ENCODE measurements at regions not wholly inside any gene's neighbourhood (a gene's known extent, or its start where the extent isn't known, plus 50 kb on each side); places are given as distances from the start of the nearest gene placed in this dataset.

DNA sequence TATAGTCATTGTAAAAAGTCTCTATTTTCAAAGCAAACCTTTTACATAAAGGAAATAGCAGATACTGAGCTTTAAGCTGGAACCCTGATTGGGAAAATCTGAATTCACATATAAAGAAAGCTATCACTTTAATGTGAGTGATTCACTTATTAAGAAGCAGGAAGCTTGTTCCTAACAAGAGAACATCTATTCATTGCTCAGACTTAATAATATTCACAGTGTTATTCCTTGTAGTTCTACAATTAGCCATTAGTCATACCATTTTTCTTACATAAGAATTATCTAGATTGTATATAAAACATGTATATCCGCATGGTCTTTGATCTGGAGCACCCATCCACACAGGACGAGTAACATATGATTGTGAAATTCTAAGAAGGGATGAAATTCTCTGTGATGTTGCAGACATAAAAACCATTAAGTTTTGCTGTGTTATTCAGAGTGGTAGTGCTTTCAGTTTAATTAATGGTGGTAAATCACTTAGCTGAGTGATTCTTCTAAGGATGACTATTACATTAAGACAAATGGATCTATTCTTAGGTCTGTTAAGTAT lies 71.1 kb upstream of the FOXQ1 start:
- H3K4me1 ChIP-seq (ENCODE audit: insufficient read depth), result no peaks in the 10 kb centered on the region
- TF ChIP-seq, protein P1, sequence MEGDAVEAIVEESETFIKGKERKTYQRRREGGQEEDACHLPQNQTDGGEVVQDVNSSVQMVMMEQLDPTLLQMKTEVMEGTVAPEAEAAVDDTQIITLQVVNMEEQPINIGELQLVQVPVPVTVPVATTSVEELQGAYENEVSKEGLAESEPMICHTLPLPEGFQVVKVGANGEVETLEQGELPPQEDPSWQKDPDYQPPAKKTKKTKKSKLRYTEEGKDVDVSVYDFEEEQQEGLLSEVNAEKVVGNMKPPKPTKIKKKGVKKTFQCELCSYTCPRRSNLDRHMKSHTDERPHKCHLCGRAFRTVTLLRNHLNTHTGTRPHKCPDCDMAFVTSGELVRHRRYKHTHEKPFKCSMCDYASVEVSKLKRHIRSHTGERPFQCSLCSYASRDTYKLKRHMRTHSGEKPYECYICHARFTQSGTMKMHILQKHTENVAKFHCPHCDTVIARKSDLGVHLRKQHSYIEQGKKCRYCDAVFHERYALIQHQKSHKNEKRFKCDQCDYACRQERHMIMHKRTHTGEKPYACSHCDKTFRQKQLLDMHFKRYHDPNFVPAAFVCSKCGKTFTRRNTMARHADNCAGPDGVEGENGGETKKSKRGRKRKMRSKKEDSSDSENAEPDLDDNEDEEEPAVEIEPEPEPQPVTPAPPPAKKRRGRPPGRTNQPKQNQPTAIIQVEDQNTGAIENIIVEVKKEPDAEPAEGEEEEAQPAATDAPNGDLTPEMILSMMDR (IDR thresholded peaks at IDR 0.05), result no peak
- TF ChIP-seq EP300 (IDR thresholded peaks at IDR 0.05), result no peak
- no peak for TF ChIP-seq POLR2A (IDR thresholded peaks at IDR 0.05)
- WGBS, 3 donors, result 64 to 79% (median 65%) methylated on average over 2 of the region's 2 CpGs
- no peaks in the 10 kb centered on the region for H3K27me3 ChIP-seq
- no peak overlapping the region for H3K4me3 ChIP-seq
- H3K9me3 ChIP-seq, result no peaks in the 10 kb centered on the region
- no peak overlapping the region for H3K27ac ChIP-seq
- no peaks in the 10 kb centered on the region for H3K36me3 ChIP-seq
- intact Hi-C loops (cut with DNase I), result no loop called here
- DNase-seq, result no peak

DNA sequence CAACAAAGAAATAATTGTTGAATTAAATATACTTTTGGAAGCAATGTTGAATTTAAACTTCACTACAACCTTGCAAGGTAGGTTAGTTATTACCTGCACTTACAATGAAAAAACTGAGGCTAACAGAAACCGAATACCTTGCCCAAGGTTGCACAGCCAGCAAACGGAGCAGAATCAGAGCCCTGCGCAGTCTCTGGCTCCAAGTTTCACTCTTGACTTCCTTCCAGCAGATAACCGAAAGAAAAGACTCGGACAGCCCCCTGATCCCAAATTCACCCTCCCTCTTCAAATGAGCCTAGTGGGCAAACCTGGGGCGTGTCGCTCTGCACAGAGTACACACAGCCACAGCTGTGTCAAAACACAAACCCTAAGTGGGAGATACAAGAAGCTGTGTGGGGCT lies 72.1 kb upstream of the FOXQ1 start:
- Histone ChIP-seq H3K36me3 (no peaks in the 10 kb centered on the region), H3K4me1 (ENCODE audit: insufficient read depth) (no peaks in the 10 kb centered on the region), H3K9me3 (no peaks in the 10 kb centered on the region), H3K4me3 (no peak overlapping the region), H3K27ac (no peak overlapping the region), H3K27me3 (no peaks in the 10 kb centered on the region)
- WGBS, 3 donors, result 56 to 63% (median 57%) methylated on average over 7 of the region's 7 CpGs
- intact Hi-C loops (cut with DNase I), result no loop called here
- DNase-seq, result no peak
- TF ChIP-seq POLR2A (IDR thresholded peaks at IDR 0.05), result no peak
- no peak for TF ChIP-seq EP300 (IDR thresholded peaks at IDR 0.05)
- TF ChIP-seq, protein P1 (IDR thresholded peaks at IDR 0.05), result no peak

DNA sequence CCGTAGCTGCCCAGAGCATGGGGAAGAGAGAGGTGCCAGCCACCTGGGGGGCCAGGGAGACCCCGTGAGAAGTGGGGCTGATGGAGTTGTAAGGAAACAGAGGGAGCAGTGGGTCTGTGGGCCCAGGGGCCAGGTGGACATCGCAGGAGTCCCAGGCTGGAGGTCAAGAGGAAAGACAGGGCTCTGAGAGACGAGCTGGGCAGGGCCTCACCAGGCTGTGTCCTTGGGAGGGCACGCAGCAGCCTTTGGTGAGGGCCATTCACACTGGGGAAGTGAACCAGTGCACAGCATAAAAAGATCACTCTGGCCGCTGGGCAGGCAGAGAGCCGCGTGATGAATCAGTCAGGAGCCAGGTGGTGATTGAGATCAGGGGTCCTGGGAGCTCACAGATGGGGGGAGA lies 73.9 kb upstream of the FOXQ1 start:
- no peak for TF ChIP-seq EP300 (IDR thresholded peaks at IDR 0.05)
- TF ChIP-seq POLR2A (IDR thresholded peaks at IDR 0.05), result no peak
- TF ChIP-seq, protein P1 (IDR thresholded peaks at IDR 0.05), result no peak

DNA sequence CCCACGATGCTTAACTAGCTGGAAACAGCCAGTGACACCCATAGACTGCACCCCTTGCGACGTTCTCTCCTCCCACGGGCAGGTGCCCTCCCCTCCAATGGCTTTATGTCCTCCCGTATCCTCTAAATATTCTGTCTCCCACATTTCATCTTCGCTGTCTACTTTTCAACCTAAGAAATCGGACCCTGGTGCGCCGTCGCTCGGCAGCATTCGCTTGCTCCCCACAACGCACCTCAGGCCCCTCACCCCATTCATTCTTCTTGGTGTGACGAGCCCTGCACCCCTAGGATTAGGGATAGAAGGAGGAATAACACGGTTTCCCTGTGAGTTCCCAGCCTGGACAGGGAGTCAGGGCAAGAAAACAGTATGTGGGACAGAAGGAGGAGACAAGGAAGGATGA lies 74.3 kb upstream of the FOXQ1 start:
- intact Hi-C loops (cut with DNase I), result no loop called here
- WGBS, 3 donors, result 77 to 84% (median 84%) methylated on average over 15 of the region's 15 CpGs
- H3K27me3 ChIP-seq, result no peaks in the 10 kb centered on the region
- TF ChIP-seq, protein P1 (IDR thresholded peaks at IDR 0.05), result no peak
- TF ChIP-seq EP300 (IDR thresholded peaks at IDR 0.05) (no peak), POLR2A (IDR thresholded peaks at IDR 0.05) (no peak)
- H3K36me3 ChIP-seq, result no peaks in the 10 kb centered on the region
- no peak overlapping the region for H3K27ac ChIP-seq
- H3K9me3 ChIP-seq, result no peaks in the 10 kb centered on the region
- no peak overlapping the region for H3K4me3 ChIP-seq
- DNase-seq, result no peak
- no peaks in the 10 kb centered on the region for H3K4me1 ChIP-seq (ENCODE audit: insufficient read depth)

More for the DNA sequence above, 73.9 kb upstream of the FOXQ1 start:
- no peaks in the 10 kb centered on the region for H3K9me3 ChIP-seq
- no peak overlapping the region for H3K4me3 ChIP-seq
- no peaks in the 10 kb centered on the region for H3K27me3 ChIP-seq
- H3K36me3 ChIP-seq, result no peaks in the 10 kb centered on the region
- no peak overlapping the region for H3K27ac ChIP-seq
- no peak for DNase-seq
- no peaks in the 10 kb centered on the region for H3K4me1 ChIP-seq (ENCODE audit: insufficient read depth)
- 73 to 84% (median 77%) methylated on average over 8 of the region's 8 CpGs for WGBS, 3 donors
- intact Hi-C loops (cut with DNase I), result no loop called here

Data from ovary (tissue), 7 donors.